GM12878 (cell line): ENCODE measurements at regions not wholly inside any gene's neighbourhood (a gene's known extent, or its start where the extent isn't known, plus 50 kb on each side); places are given as distances from the start of the nearest gene placed in this dataset.

Experiments used
- ATAC-seq: fragments of 200-7000 bp; cut with Tn5 transposase; 3 replicates; pipeline ENCODE4 v1.9.1; 2020; ENCODE audit warnings: mild to moderate bottlenecking, moderate library complexity
- BruUV-seq: library from RNA; stranded (reverse); fragments of 400-500 nt; replicated peaks from 2 replicates; lab custom pipeline; 2021; lab: Mats Ljungman, UMichigan
- CTCF ChIA-PET: fragments of 300-600 bp; sonication (Branson Sonifier 250); formaldehyde crosslinking; extraction: SDS; loops from one replicate; lab custom pipeline; 2021; ENCODE audit warnings: inconsistent platforms; lab: Yijun Ruan, JAX
- POLR2A ChIA-PET: fragments of 350-600 bp; formaldehyde crosslinking; extraction: SDS; loops from one replicate; lab custom pipeline; 2021; ENCODE audit warnings: inconsistent platforms; lab: Charles Lee
- RAD21 ChIA-PET: fragments of 300-600 bp; sonication (Branson Sonifier 250); formaldehyde crosslinking; loops from one replicate; lab custom pipeline; 2023; ENCODE audit warnings: antibody characterized with exemption; ENCODE audit not compliant: unreplicated experiment; lab: Charles Lee
- SMC1A ChIA-PET: fragments of 300-600 bp; sonication (Branson Sonifier 250); formaldehyde crosslinking; loops from one replicate; lab custom pipeline; 2023; ENCODE audit not compliant: unreplicated experiment, uncharacterized antibody; lab: Charles Lee
- DNase-seq: peaks from one replicate; pipeline ENCODE4 v3.0.0-alpha.2; 2011; ENCODE audit warnings: low read depth, low spot score
- FAIRE-seq: peaks from 3 replicates; lab custom pipeline; 2011; peaks lifted over from hg19 to GRCh38; lab: Jason Lieb, UNC
- H2AFZ ChIP-seq: 2 replicates; pipeline ENCODE4 v1.6.0; 2011; ENCODE audit warnings: low read depth, low read length, control low read depth; ENCODE audit not compliant: control insufficient read depth
- H3K27ac ChIP-seq: 2 replicates; pipeline ENCODE4 v1.5.1; 2011; ENCODE audit warnings: control low read depth; ENCODE audit not compliant: control insufficient read depth, insufficient read depth
- H3K27me3 ChIP-seq, 2 experiments: replicated peaks in 1 of 2; 2 replicates each; pipeline versions ENCODE4 v1.6.0 to v1.6.1; 2011; ENCODE audit warnings: low read length in 1 of 2; ENCODE audit not compliant: control insufficient read depth in 2 of 2, insufficient read depth in 2 of 2
- H3K36me3 ChIP-seq, 2 experiments: 2 replicates each; pipeline ENCODE4 v1.5.1; 2011; ENCODE audit warnings: low read length in 1 of 2; ENCODE audit not compliant: control insufficient read depth in 2 of 2, insufficient read depth in 2 of 2
- H3K4me1 ChIP-seq: 2 replicates; pipeline ENCODE4 v1.6.1; 2011; ENCODE audit warnings: mild to moderate bottlenecking, low read length, moderate library complexity, mixed read lengths; ENCODE audit not compliant: control insufficient read depth, insufficient read depth
- H3K4me2 ChIP-seq: 2 replicates; pipeline ENCODE4 v1.6.0; 2011; ENCODE audit warnings: control low read depth; ENCODE audit not compliant: control insufficient read depth, insufficient read depth
- H3K4me3 ChIP-seq: fragments of 200-600 bp; sonication (generic); 2 replicates; pipeline ENCODE4 v1.5.1; 2016
- H3K79me2 ChIP-seq: 2 replicates; pipeline ENCODE4 v1.6.0; 2011; ENCODE audit warnings: low read length; ENCODE audit not compliant: control insufficient read depth, insufficient read depth
- H3K9ac ChIP-seq: 2 replicates; pipeline ENCODE4 v1.8.0; 2011; ENCODE audit warnings: low read length, control low read depth, mixed read lengths; ENCODE audit not compliant: control insufficient read depth, insufficient read depth
- H3K9me3 ChIP-seq: replicated peaks from 3 replicates; pipeline ENCODE4 v1.5.1; 2011; ENCODE audit warnings: mild to moderate bottlenecking, low read length; ENCODE audit not compliant: control insufficient read depth, insufficient read depth
- H4K20me1 ChIP-seq: 2 replicates; pipeline ENCODE4 v1.6.0; 2011; ENCODE audit not compliant: control insufficient read depth, insufficient read depth
- E4F1 ChIP-seq: fragments of 450-650 bp; IDR thresholded peaks from 2 replicates; pipeline ENCODE4 v1.6.1; 2018; ENCODE audit warnings: borderline replicate concordance, mild to moderate bottlenecking; ENCODE audit not compliant: partially characterized antibody
- EP300 ChIP-seq, 2 experiments: fragments of 150-350 bp in 1 of 2; IDR thresholded peaks; 2 replicates each; pipeline ENCODE4 v1.6.1; 2011 to 2012; ENCODE audit warnings: low read depth in 2 of 2, low read length in 2 of 2, borderline replicate concordance in 1 of 2, improper control_type of control experiment in 1 of 2, inconsistent platforms in 1 of 2; ENCODE audit not compliant: control insufficient read depth in 1 of 2
- HCFC1 ChIP-seq: fragments of 150-350 bp; IDR thresholded peaks from 2 replicates; pipeline ENCODE4 v1.6.1; 2014; ENCODE audit warnings: low read length
- KDM1A ChIP-seq: fragments of 200-600 bp; sonication (generic); IDR thresholded peaks from 2 replicates; pipeline ENCODE4 v1.6.1; 2016; ENCODE audit warnings: borderline replicate concordance
- MEF2B ChIP-seq: fragments of 450-650 bp; IDR thresholded peaks from 2 replicates; pipeline ENCODE4 v1.6.1; 2018; ENCODE audit warnings: mild to moderate bottlenecking, moderate library complexity; ENCODE audit not compliant: partially characterized antibody, poor library complexity, severe bottlenecking
- NKRF ChIP-seq: fragments of 450-650 bp; conservative IDR thresholded peaks from 2 replicates; pipeline ENCODE4 v1.6.1; 2017; ENCODE audit warnings: mild to moderate bottlenecking, moderate library complexity
- PML ChIP-seq: IDR thresholded peaks from 2 replicates; pipeline ENCODE4 v1.6.1; 2012; ENCODE audit warnings: low read length, inconsistent platforms
- RCOR1 ChIP-seq: conservative IDR thresholded peaks from 2 replicates; pipeline ENCODE4 v1.6.1; 2012; ENCODE audit warnings: low read depth, low read length, improper control_type of control experiment
- SIN3A ChIP-seq: IDR thresholded peaks from 2 replicates; pipeline ENCODE4 v1.6.1; 2012; ENCODE audit warnings: low read depth, low read length, improper control_type of control experiment
- WGBS: methylation state at CpG from one replicate; pipeline ENCODE4 v1.1.6; 2016; ENCODE audit warnings: low lambda C conversion rate; ENCODE audit not compliant: insufficient replicate concordance, insufficient coverage; ENCODE audit errors: missing lambda C conversion rate; 5-methylcytosine and 5-hydroxymethylcytosine counted together
- in situ Hi-C: fragments of 300-500 bp; cut with MboI; formaldehyde crosslinking; loops from 9 replicates; pipeline ENCODE4 v1.14.3; 2018; ENCODE audit warnings: mixed read lengths
- intact Hi-C: fragments of 100-400 bp; cut with micrococcal nuclease; formaldehyde crosslinking; loops from one replicate; pipeline ENCODE4 v1.14.2; 2022; ENCODE audit not compliant: unreplicated experiment

- Histone ChIP-seq H3K36me3 (no peaks in the 10 kb centered on the region), H2AFZ (no peak overlapping the region), H3K27ac (no peak overlapping the region), H3K4me1 (no peaks in the 10 kb centered on the region), H3K9ac (no peak overlapping the region), H3K79me2 (no peaks in the 10 kb centered on the region), H3K27me3 (no peaks in the 10 kb centered on the region), H3K4me2 (no peak overlapping the region), H3K9me3 (no peaks in the 10 kb centered on the region), H3K4me3 (no peak overlapping the region), H4K20me1 (no peaks in the 10 kb centered on the region)
- intact Hi-C loops (loop anchor here (2.0 to 10.0 kb wide), 2 partner anchors 137 to 817 kb away; partner anchors contain the start of gene SUCLG2), in situ Hi-C loops (loop anchor here (5.0 to 25.0 kb wide), 2 partner anchors 404 to 804 kb away; partner anchors contain the start of gene KBTBD8)
- ChIA-PET RAD21 (interaction anchor here (1.8 to 3.4 kb wide), 2 partner anchors 409 to 678 kb away, joined by 4 to 37 read pairs; no protein-coding TSS in a partner anchor), SMC1A (interaction anchor here (0.7 to 3.1 kb wide), 4 partner anchors 8 to 678 kb away, joined by 3 to 45 read pairs (median 4); no protein-coding TSS in a partner anchor), POLR2A (no interaction called here), CTCF (interaction anchor here (0.6 to 4.5 kb wide), 7 partner anchors 9 to 820 kb away, joined by 3 to 106 read pairs (median 6); no protein-coding TSS in a partner anchor)
- no peak for DNase-seq
- no TSS peak for BruUV-seq
- WGBS = 60% methylated on average over 5 of the region's 5 CpGs
- ATAC-seq = no peak
- no peak for FAIRE-seq
- TF ChIP-seq KDM1A (no peak), PML (no peak), MEF2B (no peak), HCFC1 (no peak), E4F1 (no peak), SIN3A (no peak), NKRF (no peak), RCOR1 (no peak), EP300 (IDR thresholded peaks at IDR 0.05; ENCODE audit: borderline replicate concordance in 1 of 2, control insufficient read depth in 1 of 2, low read depth in 2 of 2, low read length in 2 of 2) (no peak)
Measured at GRCh38 chr3:67791620-67792019, 137.2 kb upstream of the SUCLG2 start.
